GM19467 (cell line): ENCODE measurements at regions not wholly inside any gene's neighbourhood (a gene's known extent, or its start where the extent isn't known, plus 50 kb on each side); places are given as distances from the start of the nearest gene placed in this dataset.

Experiments
- ATAC-seq: cut with Tn5 transposase; IDR thresholded peaks from one replicate; pipeline ENCODE4 v1.9.1; 2021; ENCODE audit warnings: mild to moderate bottlenecking, moderate library complexity; ENCODE audit not compliant: unreplicated experiment

DNA sequence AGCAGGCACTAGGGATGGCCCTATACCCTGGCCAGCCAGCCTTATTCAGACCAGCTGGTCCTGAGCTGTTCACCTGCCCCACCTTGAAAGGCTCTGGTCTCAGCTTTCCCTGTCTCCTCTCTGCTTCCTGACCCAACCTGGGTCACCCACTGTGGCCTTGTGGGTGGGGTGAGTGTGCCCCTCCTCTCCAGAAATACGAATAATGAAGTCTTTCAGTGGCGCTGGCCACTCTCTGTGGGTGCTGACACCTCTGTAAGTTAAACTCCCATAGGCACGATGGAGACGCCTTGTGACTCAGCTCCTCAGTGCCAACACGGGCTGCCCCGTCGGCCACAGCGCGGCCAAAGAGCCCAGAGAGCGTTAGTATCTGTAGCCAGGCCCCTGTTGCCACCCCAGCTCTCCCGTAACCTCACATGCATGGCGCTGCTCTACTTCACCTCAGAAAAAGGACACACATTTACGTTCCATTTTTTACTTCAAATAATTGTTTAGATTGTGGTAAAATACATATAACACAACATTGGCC is 74.6 kb upstream of the SEPTIN5 start:
- no peak for ATAC-seq

DNA sequence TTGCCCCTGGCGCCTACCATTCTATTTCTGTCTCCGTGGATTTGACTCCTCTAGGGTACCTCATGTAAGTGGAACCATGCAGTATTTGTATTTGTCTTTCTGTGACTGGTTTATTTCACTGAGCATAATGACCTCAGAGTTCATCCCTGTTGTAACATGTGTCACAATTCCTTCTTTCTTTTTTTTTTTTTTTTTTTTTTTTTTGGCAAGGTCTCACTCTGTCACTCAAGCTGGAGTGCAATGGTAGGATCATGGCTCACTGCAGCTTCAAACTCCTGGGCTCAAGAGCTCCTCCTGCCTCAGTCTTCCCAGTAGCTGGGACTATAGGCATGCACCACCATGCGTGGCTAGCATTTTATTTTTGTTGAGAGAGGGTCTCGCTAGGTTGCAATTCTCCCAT is 74.0 kb upstream of the SEPTIN5 start:
- ATAC-seq = no peak

DNA sequence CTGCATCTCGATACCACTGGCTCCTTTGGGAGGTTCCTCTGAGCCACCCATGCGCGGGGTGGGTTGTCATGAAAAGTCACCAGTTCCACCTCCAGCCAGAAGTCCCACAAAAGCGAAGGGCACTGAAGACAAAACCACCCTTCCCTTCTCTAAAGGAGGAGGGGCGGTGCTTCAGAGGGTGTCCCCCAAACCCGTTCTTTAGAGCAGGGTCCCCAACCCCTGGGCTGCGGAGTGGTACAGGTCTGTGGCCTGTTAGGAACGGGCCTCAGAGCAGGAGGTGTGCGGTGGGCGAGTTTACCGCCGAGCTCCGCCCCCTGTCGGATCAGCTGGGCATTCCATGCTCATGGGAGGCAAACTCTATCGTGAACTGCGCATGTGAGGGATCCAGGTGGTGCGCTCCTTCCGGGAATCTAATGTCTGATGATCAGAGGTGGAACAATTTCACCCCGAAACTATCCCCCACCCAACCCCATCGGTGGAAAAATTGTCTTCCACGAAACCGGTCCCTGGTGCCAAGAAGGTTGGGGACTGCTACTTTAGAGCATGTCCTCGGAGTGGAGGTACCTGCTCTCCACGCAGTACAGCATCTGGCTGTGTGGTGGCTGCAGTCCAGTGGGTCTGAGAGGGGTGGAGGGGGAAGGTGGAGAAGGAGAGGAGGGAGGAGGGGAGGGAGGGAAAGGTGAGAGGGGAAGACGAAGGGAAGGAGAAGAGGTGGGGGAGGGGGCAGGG is 72.9 kb upstream of the SEPTIN5 start:
- ATAC-seq = no peak

DNA sequence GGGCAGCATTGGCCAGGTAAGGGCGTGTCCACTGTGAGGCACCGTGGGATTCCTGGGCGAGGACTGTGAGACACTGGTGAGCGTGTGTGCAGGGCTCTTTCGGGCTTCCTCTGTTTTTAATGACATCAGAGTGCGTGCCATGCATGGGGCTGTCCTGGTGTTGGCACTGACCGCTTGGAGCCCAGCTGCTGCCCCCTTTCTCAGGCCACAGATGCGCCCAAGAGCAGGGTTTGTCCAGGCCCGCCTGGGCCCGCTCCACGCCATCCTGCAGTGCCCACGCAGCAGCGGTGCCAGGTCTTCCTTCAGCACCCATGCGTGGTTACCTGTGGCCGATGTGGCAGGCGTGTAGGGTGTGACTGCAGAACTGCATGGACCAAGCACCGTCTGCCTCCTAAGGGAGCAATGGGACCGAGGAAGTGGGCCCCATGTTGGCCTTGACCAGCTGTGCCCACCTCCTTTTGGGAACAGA is 72.3 kb upstream of the SEPTIN5 start:
- no peak for ATAC-seq

DNA sequence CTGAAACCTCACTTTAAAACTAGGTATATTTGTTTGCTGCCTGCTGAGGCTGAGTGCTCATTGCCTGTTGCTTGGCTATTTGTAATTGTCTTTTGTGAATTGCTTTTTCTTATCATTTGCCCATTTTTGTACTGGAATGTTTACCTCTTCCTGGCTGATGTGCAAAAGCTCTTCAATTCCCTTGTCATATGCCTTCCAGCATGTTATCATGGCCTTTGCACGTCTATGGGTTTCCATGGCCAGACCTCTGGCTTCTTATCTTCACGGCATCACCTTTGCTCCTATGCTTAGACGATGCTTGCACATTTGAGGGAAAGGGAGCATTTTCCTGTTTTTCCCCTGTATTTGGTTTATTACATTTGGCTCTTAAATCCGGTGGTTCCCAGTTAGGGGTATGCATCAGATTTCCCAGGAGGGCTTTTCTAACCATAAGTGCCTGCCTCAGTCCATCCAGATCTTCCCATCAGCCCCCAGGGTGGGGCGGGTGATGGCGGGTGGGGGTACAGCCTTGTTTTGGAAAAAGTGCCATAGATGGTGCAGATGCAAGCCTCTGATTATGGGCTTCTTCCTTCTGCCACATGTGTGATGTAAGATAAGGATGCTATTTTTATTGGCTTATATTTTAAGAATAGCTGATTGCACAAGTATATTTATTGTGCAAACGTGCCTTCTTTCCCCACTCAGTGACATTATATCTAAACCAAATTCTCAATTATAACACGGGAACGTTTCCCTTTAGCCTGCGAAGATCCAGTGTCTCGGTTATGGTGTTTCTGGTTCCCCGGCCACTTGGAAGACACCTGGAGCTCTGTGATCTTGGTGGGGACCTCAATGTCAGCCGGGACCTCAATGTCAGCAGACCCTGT is 70.6 kb upstream of the SEPTIN5 start:
- ATAC-seq = no peak

DNA sequence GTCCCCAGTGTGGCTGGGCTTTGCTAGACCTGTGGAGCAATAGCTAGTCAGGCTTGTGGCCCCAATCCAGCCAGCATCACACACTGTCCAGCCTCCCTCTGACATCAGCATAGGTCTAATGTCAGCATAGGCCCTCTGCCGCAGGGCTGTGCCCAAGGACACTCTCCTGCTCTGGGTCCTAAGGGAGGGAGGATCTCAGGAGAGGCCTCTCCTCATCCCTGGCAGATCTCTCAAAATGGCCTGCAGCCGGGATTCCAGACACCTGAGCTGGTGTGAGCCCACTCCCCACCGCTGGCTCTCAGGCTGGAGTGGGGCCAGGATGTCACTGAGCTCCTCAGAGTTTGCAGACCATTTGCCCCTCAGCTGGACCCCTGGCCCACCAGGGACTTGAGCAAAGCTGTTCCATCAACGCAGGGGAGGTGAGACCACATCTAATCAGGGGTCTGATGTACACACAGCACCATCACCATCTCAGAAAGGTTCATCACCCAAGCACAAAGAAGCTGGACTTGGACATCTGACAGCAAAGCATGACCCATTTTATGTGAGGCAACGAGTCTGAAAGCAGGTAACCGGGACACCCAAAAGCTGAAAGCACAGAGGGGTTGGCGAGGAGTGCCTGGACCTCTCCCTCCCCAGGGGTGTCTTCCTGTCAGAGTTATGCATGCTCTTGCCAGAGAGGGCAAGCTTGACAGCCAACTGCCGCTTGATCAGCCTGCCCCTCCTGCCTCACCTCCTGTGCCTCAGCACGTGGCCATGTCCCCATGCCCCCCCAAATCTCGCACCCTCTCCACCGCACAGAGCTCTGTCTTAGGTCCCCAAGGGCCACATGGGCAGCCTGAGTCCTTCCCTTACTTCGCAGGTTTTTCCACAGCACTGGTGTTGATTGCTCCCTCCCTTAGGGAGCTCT is 69.7 kb upstream of the SEPTIN5 start:
- no peak for ATAC-seq

DNA sequence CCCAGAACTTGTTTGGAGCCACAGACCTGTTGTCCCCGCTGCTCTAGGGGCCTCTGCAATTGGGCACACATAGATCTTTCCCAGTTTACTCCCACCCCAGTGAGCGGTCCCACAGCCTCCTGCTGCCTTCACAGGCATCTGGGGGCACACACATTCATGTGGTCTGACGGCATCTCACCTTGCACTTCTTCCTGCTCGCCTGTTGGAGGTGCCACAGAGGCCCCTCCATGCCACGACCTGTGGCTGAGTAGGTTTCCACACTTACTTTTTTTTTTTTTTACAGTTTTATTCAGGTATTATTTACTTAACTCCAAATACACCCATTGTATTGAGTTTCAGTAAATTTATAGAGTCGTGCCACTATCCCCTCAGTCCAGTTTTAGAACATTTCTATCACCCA is 68.9 kb upstream of the SEPTIN5 start:
- ATAC-seq = no peak

DNA sequence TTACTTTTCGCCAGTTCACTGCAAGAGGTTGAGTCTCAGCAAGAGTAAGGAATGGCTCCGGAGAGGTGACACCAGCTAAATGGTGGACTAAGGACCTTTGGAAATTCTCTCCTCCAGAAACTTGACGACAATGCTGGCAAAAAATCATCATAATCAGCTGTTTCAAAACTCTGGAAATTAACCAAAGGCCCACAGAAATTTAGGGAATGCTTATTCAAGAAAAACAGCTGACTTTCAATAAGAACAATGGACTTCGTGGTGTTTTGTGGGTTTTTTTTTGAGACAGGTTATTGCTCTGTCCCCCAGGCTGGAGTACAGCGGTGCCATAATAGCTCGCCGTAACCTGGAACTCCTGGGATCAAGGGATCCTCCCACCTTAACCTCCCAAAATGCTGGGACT is 68.4 kb upstream of the SEPTIN5 start:
- ATAC-seq = no peak

DNA sequence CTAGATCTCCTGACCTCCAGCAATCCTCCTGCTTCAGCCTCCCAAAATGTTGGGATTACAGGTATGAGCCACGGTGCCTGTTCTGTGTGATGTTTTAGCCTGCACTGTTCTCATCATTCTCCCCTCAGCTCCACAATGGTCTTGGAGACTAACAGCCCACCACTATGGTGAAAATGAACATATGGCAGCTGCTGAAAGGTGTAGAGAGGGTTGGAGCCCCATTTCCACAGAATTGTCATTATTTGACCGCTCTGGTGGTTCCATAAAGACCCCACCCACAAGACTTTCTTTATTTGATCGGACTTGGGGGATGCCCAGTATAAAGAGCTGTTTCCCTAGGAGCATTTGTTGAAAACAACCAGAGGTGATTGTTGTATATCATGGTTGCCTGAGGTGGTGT is 67.9 kb upstream of the SEPTIN5 start:
- no peak for ATAC-seq

DNA sequence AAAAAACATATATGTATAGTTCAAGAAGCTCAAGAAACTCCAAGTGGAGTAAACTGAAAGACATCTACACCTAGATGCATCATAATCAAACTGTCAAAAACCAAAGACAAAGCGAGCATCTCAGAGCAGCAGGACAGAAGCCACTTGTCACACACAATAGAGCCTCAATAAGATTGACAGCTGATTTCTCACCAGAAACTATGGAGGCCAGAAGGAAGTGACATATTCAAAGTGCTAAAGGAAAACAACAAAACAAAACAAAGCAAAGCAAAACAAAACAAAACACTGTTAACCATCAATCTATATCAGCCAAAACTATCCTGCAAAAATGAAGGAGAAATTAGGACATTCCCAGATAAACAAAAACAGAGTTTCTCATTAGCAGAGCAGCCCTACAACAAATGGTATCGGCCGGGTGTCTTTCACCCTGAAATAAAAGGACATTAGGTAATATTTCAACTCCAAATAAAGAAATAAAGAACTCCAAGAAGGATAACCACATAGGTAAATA is 65.8 kb upstream of the SEPTIN5 start:
- ATAC-seq = no peak

DNA sequence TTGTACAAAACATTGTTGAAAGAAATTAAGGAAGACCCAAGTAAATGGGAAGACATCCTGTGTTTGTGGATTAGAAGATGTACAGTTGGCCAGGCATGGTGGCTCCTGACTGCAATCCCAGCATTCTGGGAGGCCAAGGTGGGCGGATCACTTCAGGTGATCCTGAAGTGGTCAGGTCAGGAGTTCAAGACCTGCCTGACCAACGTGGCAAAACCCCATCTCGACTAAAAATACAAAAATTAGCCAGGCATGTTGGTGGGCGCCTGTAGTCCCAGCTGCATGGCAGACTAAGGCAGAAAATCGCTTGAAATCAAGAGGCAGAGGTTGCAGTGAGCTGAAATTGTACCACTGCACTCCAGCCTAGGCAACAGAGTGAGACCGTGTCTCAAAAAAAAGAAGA is 62.0 kb upstream of the SEPTIN5 start:
- ATAC-seq = no peak

DNA sequence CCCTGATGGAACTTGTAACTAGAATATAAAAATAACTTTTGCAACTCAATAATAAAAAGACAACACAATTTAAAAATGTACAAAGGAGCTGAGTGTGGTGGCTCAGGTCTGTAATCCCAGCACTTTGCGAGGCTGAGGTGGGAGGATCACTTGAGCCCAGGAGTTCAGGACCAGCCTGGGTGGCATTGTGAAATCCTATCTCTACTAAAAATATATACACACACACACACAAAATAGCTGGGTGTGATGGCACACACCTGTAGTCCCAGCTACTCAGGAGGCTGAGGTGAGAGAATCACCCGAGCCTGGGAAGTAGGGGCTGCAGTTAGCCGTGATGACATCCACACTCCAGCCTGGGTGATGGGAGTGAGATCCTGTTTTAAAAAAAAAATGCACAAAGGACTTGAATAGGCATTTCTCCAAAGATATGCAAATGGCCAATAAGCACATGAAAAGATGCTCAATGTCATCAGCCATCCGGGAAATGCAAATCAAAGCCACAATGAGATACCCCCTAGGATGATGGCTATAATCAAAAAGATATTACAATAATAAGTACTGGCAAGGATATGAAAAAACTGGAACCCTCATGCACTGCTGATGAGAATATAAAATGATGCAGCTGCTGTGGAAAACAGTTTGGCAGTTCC is 59.8 kb upstream of the SEPTIN5 start:
- no peak for ATAC-seq

DNA sequence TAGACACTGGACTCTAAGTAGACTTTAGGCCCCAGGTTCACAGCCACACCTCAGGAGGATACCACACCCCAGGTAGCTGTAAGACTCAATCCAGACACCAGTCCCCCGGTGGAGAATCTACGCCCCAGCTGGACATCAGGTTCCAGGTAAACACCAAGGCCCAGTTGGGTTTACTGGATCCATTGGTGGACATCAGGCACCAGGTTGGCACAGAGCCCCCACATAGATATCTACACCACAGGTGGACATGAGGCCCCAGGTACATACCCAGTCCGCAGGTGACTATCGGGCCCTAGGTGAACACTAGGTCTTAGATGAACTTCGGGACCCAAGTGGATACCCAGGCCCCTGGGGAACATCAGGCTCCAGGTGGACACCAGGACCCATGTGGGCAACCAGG is 58.9 kb upstream of the SEPTIN5 start:
- ATAC-seq = no peak

DNA sequence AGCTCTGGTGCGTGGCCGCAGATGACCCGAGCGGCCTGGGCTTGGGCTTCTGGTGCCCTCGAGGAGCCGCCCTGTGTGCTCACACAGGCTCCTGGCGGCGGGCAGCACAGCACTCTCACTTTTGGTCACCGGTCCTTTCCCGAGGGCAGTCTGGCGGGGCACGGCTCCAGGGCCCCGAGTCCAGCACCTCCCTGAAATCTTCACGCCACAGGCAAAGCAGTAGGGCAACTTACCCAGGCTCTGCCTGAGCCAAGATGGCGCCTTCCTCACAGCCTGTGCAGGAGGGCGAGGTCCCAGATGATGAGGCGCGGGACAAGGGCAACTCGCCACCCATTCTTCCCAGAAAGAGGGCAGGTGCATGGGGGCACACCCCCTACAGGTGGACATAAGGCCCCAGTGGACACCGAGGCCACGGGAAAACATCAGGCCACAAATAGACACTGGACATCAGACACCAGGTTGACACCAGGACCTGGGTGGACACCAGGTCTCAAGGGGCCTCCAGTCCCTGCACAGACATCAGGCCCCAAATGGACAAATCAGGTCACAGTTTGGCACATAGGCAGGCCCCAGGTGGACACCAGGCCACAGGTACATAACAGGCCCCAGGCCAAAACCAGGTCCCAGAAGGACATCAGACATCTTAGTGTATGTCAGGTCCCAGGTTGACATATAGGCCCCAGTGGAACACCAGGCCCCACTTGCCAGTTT is 57.6 kb upstream of the SEPTIN5 start:
- no peak for ATAC-seq

DNA sequence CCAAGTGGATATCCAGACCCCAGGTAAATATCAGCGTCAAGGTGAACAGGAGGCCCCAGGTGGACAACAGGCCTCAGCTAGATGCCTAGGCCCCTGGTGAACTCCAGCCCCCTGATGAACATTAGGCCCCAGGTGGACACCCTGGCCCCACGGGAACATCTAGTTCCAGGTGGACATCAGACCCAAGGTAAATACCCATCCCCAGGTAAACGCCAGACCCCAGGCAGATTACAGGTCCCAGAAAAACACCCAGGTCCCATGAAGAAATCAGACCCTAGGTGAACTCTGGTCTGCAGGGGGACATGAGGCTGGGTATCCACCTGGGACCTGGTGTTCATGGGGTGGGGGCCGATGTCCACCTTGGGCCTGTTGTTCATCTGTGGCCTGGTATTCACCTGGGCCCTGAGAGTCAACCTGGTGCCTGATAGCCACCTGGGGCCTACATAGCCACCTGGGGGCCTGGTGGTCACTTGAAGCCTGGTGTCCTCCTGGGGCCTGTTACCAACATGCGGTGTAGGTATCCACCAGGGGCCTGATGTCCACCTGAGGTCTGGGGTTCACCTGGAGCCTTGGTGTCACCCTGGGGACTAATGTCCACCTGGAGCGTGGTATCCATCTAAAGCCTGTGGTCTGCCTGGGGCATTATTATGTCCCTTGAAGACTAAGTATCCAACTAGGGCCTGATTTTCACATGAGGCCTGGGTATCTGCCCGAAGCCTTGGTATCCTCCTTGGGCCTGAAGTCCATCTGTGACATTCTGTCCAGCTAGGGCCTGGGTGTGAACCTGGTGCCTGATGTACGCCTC is 56.8 kb upstream of the SEPTIN5 start:
- ATAC-seq = no peak

DNA sequence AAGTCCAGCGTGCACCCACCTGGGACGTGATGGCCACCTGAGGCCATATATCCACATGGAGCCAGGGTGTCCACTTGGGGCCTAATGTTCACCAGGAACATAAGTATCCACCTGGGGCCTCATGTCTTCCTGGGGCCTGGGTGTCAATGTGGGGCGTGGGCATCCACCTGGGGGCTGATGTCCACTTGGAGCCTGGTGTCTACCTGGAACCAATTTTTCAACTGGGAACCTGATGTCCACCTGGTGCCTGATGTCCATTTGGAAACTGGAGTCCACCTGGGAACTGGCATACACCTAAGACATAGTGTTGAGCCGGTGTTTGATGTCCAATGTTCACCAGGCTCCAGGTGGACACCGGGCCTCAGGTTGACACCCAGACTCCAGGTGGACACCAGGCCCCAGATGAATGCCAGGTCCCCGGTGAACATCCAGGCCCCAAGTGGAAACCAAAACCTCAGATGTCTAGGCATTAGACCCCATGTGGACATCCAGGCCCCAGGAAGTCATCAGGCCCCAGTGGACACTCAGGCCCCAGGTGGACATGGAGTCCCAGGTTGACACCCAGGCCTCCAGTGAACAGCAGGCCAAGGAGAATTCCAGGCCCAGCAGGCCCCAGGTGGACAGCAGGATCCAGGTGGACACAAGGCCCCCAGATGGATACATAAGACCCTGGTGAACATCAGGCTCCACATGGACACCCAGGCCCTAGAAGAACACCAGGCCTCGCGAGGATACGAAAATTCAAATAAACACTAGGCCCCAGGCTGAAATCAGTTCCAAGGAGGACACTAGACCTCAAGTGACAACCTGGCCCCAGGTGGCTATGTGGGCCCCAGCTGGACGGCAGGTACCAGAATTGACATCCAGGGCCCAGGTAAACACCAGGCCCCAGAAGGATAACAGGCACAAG is 56.0 kb upstream of the SEPTIN5 start:
- no peak for ATAC-seq

DNA sequence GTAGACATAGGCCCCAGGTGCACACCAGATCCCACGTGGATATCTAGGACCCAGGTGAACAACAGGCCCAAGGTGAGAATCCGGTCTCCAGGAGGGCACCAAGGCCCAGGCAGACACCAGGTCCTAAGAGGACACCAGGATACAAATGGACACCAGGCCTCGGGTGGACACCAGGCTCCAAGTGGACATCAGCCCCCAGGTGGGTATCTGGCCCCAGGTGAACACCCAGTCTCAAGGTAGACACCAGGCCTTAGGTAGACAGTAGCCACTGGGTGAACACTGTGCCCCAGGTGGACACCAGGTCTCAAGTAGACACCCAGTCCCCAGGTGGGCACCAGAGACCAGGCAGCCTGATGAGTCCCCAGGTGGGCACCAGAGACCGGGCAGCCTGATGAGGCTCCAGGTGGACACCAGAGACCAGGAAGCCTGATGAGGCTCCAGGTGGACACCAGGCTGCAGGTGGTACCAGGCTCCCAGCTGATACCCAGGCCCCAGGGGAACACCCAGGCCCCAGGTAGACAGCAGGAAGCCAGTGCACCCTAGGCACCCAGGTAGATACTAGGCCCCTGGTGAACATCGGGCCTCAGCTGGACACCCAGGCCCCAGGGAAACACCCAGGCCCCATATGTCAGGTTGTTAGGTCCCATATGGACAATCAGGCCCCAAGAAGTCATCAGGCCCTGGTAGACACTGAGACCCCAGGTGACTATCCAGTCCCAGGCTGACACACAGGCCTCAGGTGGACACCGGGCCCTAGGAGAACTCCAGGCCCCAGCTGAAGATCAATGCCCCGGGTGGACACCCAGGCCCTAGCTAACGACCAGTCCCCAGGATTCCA is 55.1 kb upstream of the SEPTIN5 start:
- ATAC-seq = no peak
